ENCODE measurements at regions not wholly inside any gene's neighbourhood (a gene's known extent, or its start where the extent isn't known, plus 50 kb on each side); places are given as distances from the start of the nearest gene placed in this dataset.

GRCh38 chr15:46502667-46503066 is 867.8 kb downstream of the SQOR start:
- H3K9me3 ChIP-seq (ENCODE audit: control insufficient read depth, low read length): no peaks in the 10 kb centered on the region
- intact Hi-C loops (cut with DNase I): loop anchor here in 1 of 2 donors (5.0 kb wide), 1 partner anchor 190 kb away; no protein-coding TSS in a partner anchor
- no peaks in the 10 kb centered on the region for H3K27me3 ChIP-seq (ENCODE audit: control insufficient read depth in 1 of 2, insufficient read depth in 2 of 2, low read length in 1 of 2)
- ATAC-seq (ENCODE audit: low FRiP score) (no peak), DNase-seq (no peak)
- WGBS, 2 donors: 83 to 84% methylated on average over 3 of the region's 3 CpGs
- H3K27ac ChIP-seq (ENCODE audit: low read depth in 1 of 2, low read length in 2 of 2): no peak overlapping the region
- no peaks in the 10 kb centered on the region for H3K36me3 ChIP-seq (ENCODE audit: control insufficient read depth in 1 of 2, insufficient read depth in 2 of 2, low read length in 1 of 2)
- H3K4me1 ChIP-seq (ENCODE audit: control insufficient read depth in 1 of 2, insufficient read depth in 2 of 2, low read length in 2 of 2): no peaks in the 10 kb centered on the region
- no peak overlapping the region for H3K4me3 ChIP-seq (ENCODE audit: low read length in 2 of 2)

- ATAC-seq (ENCODE audit: low FRiP score): no peak
- no peaks in the 10 kb centered on the region for H3K27me3 ChIP-seq (ENCODE audit: control insufficient read depth in 1 of 2, insufficient read depth in 2 of 2, low read length in 1 of 2)
- no peaks in the 10 kb centered on the region for H3K36me3 ChIP-seq (ENCODE audit: control insufficient read depth in 1 of 2, insufficient read depth in 2 of 2, low read length in 1 of 2)
- DNase-seq: no peak
- no peaks in the 10 kb centered on the region for H3K4me1 ChIP-seq (ENCODE audit: control insufficient read depth in 1 of 2, insufficient read depth in 2 of 2, low read length in 2 of 2)
- H3K27ac ChIP-seq (ENCODE audit: low read depth in 1 of 2, low read length in 2 of 2): no peak overlapping the region
- H3K9me3 ChIP-seq (ENCODE audit: control insufficient read depth, low read length): no peaks in the 10 kb centered on the region
- intact Hi-C loops (cut with DNase I): no loop called here
- H3K4me3 ChIP-seq (ENCODE audit: low read length in 2 of 2): no peak overlapping the region
Observed at GRCh38 chr15:46518381-46518780, 883.6 kb downstream of the SQOR start.

DNA sequence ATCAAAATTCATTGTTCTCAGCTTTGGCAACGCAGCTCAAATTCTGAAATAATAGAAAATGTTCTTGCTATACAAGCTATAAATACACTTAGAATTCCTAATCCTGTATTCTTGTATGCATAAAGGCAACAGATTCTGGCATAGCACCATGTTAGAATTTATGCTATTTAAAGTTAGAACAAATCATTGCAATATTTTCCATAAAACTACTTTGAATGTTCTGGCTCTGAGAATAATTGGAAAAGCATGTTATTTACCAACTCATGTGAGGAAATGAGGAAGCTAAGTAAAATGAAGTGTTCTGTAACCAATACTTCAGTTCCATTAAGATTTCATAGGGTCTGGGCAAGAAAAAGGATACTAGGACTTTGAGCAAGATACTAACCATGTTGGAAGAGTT is 888.9 kb downstream of the SQOR start:
- H3K27ac ChIP-seq (ENCODE audit: low read depth in 1 of 2, low read length in 2 of 2): no peak overlapping the region
- no peaks in the 10 kb centered on the region for H3K9me3 ChIP-seq (ENCODE audit: control insufficient read depth, low read length)
- no peak for DNase-seq
- H3K36me3 ChIP-seq (ENCODE audit: control insufficient read depth in 1 of 2, insufficient read depth in 2 of 2, low read length in 1 of 2): no peaks in the 10 kb centered on the region
- intact Hi-C loops (cut with DNase I): no loop called here
- no peaks in the 10 kb centered on the region for H3K27me3 ChIP-seq (ENCODE audit: control insufficient read depth in 1 of 2, insufficient read depth in 2 of 2, low read length in 1 of 2)
- ATAC-seq (ENCODE audit: low FRiP score): no peak
- H3K4me3 ChIP-seq (ENCODE audit: low read length in 2 of 2): no peak overlapping the region
- WGBS, 2 donors: 46 to 47% methylated on average over 1 of the region's 1 CpG
- peaks cover 1 to 4% of the 10 kb centered on the region in 2 donors for H3K4me1 ChIP-seq (ENCODE audit: control insufficient read depth in 1 of 2, insufficient read depth in 2 of 2, low read length in 2 of 2)

GRCh38 chr15:46525984-46526725 is 891.3 kb downstream of the SQOR start:
- Histone ChIP-seq H3K9me3 (ENCODE audit: control insufficient read depth, low read length) (no peaks in the 10 kb centered on the region), H3K36me3 (ENCODE audit: control insufficient read depth in 1 of 2, insufficient read depth in 2 of 2, low read length in 1 of 2) (no peaks in the 10 kb centered on the region), H3K4me3 (ENCODE audit: low read length in 2 of 2) (no peak overlapping the region), H3K4me1 (ENCODE audit: control insufficient read depth in 1 of 2, insufficient read depth in 2 of 2, low read length in 2 of 2) (peaks cover 1 to 4% of the 10 kb centered on the region in 2 donors), H3K27me3 (ENCODE audit: control insufficient read depth in 1 of 2, insufficient read depth in 2 of 2, low read length in 1 of 2) (no peaks in the 10 kb centered on the region), H3K27ac (ENCODE audit: low read depth in 1 of 2, low read length in 2 of 2) (no peak overlapping the region)
- intact Hi-C loops (cut with DNase I): no loop called here
- ATAC-seq (ENCODE audit: low FRiP score) (no peak), DNase-seq (no peak)
- 72 to 73% methylated on average over 3 of the region's 3 CpGs for WGBS, 2 donors

GRCh38 chr15:46526726-46527110 is 891.9 kb downstream of the SQOR start:
- ATAC-seq (ENCODE audit: low FRiP score) (no peak), DNase-seq (no peak)
- no peaks in the 10 kb centered on the region for H3K27me3 ChIP-seq (ENCODE audit: control insufficient read depth in 1 of 2, insufficient read depth in 2 of 2, low read length in 1 of 2)
- H3K4me3 ChIP-seq (ENCODE audit: low read length in 2 of 2): no peak overlapping the region
- H3K27ac ChIP-seq (ENCODE audit: low read depth in 1 of 2, low read length in 2 of 2): no peak overlapping the region
- WGBS, 2 donors: 65 to 79% methylated on average over 1 of the region's 1 CpG
- intact Hi-C loops (cut with DNase I): no loop called here
- H3K9me3 ChIP-seq (ENCODE audit: control insufficient read depth, low read length): no peaks in the 10 kb centered on the region
- H3K4me1 ChIP-seq (ENCODE audit: control insufficient read depth in 1 of 2, insufficient read depth in 2 of 2, low read length in 2 of 2): peaks cover 1 to 4% of the 10 kb centered on the region in 2 donors
- H3K36me3 ChIP-seq (ENCODE audit: control insufficient read depth in 1 of 2, insufficient read depth in 2 of 2, low read length in 1 of 2): no peaks in the 10 kb centered on the region

GRCh38 chr15:46543626-46544025 is 908.8 kb downstream of the SQOR start:
- Histone ChIP-seq H3K4me3 (ENCODE audit: low read length in 2 of 2) (no peak overlapping the region), H3K27me3 (ENCODE audit: control insufficient read depth in 1 of 2, insufficient read depth in 2 of 2, low read length in 1 of 2) (no peaks in the 10 kb centered on the region), H3K4me1 (ENCODE audit: control insufficient read depth in 1 of 2, insufficient read depth in 2 of 2, low read length in 2 of 2) (no peaks in the 10 kb centered on the region), H3K9me3 (ENCODE audit: control insufficient read depth, low read length) (no peaks in the 10 kb centered on the region), H3K27ac (ENCODE audit: low read depth in 1 of 2, low read length in 2 of 2) (no peak overlapping the region), H3K36me3 (ENCODE audit: control insufficient read depth in 1 of 2, insufficient read depth in 2 of 2, low read length in 1 of 2) (no peaks in the 10 kb centered on the region)
- intact Hi-C loops (cut with DNase I): no loop called here
- DNase-seq (no peak), ATAC-seq (ENCODE audit: low FRiP score) (no peak)
- 93 to 94% methylated on average over 1 of the region's 1 CpG for WGBS, 2 donors

DNA sequence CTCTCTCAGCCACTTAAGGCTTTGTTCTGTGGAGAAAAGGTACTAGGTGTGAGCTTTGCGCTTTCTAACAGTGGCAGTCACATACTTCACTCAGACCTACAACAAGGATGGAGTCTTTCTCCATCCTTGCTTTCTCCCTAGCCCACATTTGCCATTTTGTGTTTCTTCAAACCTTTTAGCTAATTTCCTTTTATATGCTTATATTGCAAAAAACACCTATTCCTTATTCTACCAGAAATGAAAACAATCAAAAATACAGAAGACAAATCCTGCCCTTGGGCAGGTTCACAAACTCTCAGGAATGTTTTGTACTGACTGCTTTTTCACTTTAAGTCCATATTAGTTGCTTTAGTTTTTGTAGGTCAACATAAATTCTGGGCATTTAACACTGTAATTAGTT is 914.2 kb downstream of the SQOR start:
- Histone ChIP-seq H3K4me1 (ENCODE audit: control insufficient read depth in 1 of 2, insufficient read depth in 2 of 2, low read length in 2 of 2) (peaks cover 0 to 3% of the 10 kb centered on the region in 2 donors), H3K9me3 (ENCODE audit: control insufficient read depth, low read length) (peaks cover 1% of the 10 kb centered on the region), H3K36me3 (ENCODE audit: control insufficient read depth in 1 of 2, insufficient read depth in 2 of 2, low read length in 1 of 2) (no peaks in the 10 kb centered on the region), H3K27ac (ENCODE audit: low read depth in 1 of 2, low read length in 2 of 2) (no peak overlapping the region), H3K4me3 (ENCODE audit: low read length in 2 of 2) (no peak overlapping the region), H3K27me3 (ENCODE audit: control insufficient read depth in 1 of 2, insufficient read depth in 2 of 2, low read length in 1 of 2) (no peaks in the 10 kb centered on the region)
- DNase-seq (no peak), ATAC-seq (ENCODE audit: low FRiP score) (no peak)
- 96 to 97% methylated on average over 1 of the region's 1 CpG for WGBS, 2 donors
- intact Hi-C loops (cut with DNase I): no loop called here

DNA sequence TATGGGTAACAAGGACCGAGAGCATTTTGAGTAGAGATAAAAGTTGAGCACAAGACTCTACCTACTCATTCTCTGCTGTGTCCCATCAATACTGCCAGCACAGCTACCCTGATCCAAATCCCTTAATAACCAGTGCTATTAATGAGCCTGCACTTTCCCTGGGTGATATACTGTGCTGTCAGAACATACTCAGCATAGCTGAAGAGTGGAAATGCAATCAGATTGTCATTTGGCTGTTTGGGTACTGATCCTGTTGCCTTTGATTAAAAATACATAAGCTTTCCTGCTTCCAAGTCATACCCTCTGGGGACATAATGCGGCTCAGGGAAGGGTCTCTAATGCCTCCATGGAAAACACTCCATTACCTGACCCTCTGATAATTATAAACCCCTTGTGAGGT is 917.5 kb downstream of the SQOR start:
- Histone ChIP-seq H3K4me3 (ENCODE audit: low read length in 2 of 2) (no peak overlapping the region), H3K9me3 (ENCODE audit: control insufficient read depth, low read length) (peaks cover 1% of the 10 kb centered on the region), H3K27ac (ENCODE audit: low read depth in 1 of 2, low read length in 2 of 2) (no peak overlapping the region), H3K4me1 (ENCODE audit: control insufficient read depth in 1 of 2, insufficient read depth in 2 of 2, low read length in 2 of 2) (peaks cover 0 to 3% of the 10 kb centered on the region in 2 donors), H3K36me3 (ENCODE audit: control insufficient read depth in 1 of 2, insufficient read depth in 2 of 2, low read length in 1 of 2) (no peaks in the 10 kb centered on the region), H3K27me3 (ENCODE audit: control insufficient read depth in 1 of 2, insufficient read depth in 2 of 2, low read length in 1 of 2) (no peaks in the 10 kb centered on the region)
- intact Hi-C loops (cut with DNase I): no loop called here
- WGBS, 2 donors: 79 to 90% methylated on average over 2 of the region's 2 CpGs
- no peak for DNase-seq
- no peak for ATAC-seq (ENCODE audit: low FRiP score)

GRCh38 chr15:46555547-46555946 is 920.7 kb downstream of the SQOR start:
- H3K27me3 ChIP-seq (ENCODE audit: control insufficient read depth in 1 of 2, insufficient read depth in 2 of 2, low read length in 1 of 2): no peaks in the 10 kb centered on the region
- H3K4me3 ChIP-seq (ENCODE audit: low read length in 2 of 2): no peak overlapping the region
- intact Hi-C loops (cut with DNase I): no loop called here
- ATAC-seq (ENCODE audit: low FRiP score) (no peak), DNase-seq (no peak)
- H3K9me3 ChIP-seq (ENCODE audit: control insufficient read depth, low read length): peaks cover 1% of the 10 kb centered on the region
- H3K36me3 ChIP-seq (ENCODE audit: control insufficient read depth in 1 of 2, insufficient read depth in 2 of 2, low read length in 1 of 2): no peaks in the 10 kb centered on the region
- no peak overlapping the region for H3K27ac ChIP-seq (ENCODE audit: low read depth in 1 of 2, low read length in 2 of 2)
- peaks cover 0 to 3% of the 10 kb centered on the region in 2 donors for H3K4me1 ChIP-seq (ENCODE audit: control insufficient read depth in 1 of 2, insufficient read depth in 2 of 2, low read length in 2 of 2)
- 40 to 45% methylated on average over 2 of the region's 2 CpGs for WGBS, 2 donors

Measured in aorta (tissue), 5 donors.